B cell (primary cell): ENCODE measurements at regions not wholly inside any gene's neighbourhood (a gene's known extent, or its start where the extent isn't known, plus 50 kb on each side); places are given as distances from the start of the nearest gene placed in this dataset.

Source experiments
- EZH2 ChIP-seq: IDR thresholded peaks from 2 replicates; pipeline ENCODE4 v1.6.1; 2012; ENCODE audit warnings: borderline replicate concordance, low read depth, mild to moderate bottlenecking, moderate library complexity, low read length; ENCODE audit not compliant: insufficient read depth, poor library complexity, severe bottlenecking
- TF ChIP-seq, protein P1 (sequence below): fragments of 200-600 bp; IDR thresholded peaks from one replicate; pipeline ENCODE4 v1.8.0; 2022; ENCODE audit warnings: antibody characterized with exemption, mild to moderate bottlenecking

DNA sequence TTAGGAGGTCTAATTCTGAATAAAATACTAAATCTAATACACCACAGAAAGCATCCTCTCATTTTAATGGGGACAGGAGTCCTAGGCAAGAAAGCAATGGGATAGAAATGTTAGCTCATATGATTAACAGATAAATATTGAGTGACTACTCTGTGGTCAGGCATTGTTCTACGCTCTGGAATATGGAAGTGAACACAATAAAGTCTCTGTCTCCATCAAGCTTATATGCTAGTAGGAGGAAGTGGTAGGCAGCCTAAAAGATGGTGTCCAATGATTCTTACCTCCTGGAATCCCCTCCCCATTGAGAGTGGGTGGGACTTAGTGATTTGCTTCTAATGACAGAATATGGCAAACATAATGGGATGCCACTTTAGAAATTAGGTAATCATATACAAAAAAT lies 160.3 kb upstream of the PDGFD start:
- TF ChIP-seq EZH2: no peak
- TF ChIP-seq, protein P1, sequence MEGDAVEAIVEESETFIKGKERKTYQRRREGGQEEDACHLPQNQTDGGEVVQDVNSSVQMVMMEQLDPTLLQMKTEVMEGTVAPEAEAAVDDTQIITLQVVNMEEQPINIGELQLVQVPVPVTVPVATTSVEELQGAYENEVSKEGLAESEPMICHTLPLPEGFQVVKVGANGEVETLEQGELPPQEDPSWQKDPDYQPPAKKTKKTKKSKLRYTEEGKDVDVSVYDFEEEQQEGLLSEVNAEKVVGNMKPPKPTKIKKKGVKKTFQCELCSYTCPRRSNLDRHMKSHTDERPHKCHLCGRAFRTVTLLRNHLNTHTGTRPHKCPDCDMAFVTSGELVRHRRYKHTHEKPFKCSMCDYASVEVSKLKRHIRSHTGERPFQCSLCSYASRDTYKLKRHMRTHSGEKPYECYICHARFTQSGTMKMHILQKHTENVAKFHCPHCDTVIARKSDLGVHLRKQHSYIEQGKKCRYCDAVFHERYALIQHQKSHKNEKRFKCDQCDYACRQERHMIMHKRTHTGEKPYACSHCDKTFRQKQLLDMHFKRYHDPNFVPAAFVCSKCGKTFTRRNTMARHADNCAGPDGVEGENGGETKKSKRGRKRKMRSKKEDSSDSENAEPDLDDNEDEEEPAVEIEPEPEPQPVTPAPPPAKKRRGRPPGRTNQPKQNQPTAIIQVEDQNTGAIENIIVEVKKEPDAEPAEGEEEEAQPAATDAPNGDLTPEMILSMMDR: no peak
